SK-N-SH treated with all-trans-retinoic acid at 6 μM for 48 hours (cell line): ENCODE measurements at regions not wholly inside any gene's neighbourhood (a gene's known extent, or its start where the extent isn't known, plus 50 kb on each side); places are given as distances from the start of the nearest gene placed in this dataset.

ENCODE experiments used
- ARNTL ChIP-seq: fragments of 450-650 bp; formaldehyde crosslinking; IDR thresholded peaks from 2 replicates; pipeline ENCODE4 v1.5.0; 2020; ENCODE audit warnings: low read depth, mild to moderate bottlenecking, moderate library complexity, borderline replicate concordance
- BACH2 ChIP-seq: fragments of 250-450 bp; sonication (Bioruptor Pico); IDR thresholded peaks from 2 replicates; pipeline ENCODE4 v1.9.0; 2021; ENCODE audit warnings: mild to moderate bottlenecking, borderline replicate concordance
- CREB5 ChIP-seq: fragments of 250-450 bp; sonication (Bioruptor Pico); IDR thresholded peaks from 2 replicates; pipeline ENCODE4 v1.5.1; 2020; ENCODE audit warnings: low read depth, mild to moderate bottlenecking, moderate library complexity
- CSDC2 ChIP-seq: fragments of 250-450 bp; sonication (Bioruptor Pico); IDR thresholded peaks from 2 replicates; pipeline ENCODE4 v1.5.0; 2020; ENCODE audit warnings: mild to moderate bottlenecking, moderate library complexity
- CSRNP3 ChIP-seq: fragments of 250-450 bp; sonication (Bioruptor Pico); IDR thresholded peaks from 2 replicates; pipeline ENCODE4 v1.5.1; 2021; ENCODE audit warnings: mild to moderate bottlenecking, moderate library complexity
- GLIS3 ChIP-seq: fragments of 250-450 bp; sonication (Bioruptor Pico); IDR thresholded peaks from 2 replicates; pipeline ENCODE4 v1.5.0; 2020; ENCODE audit warnings: mild to moderate bottlenecking, moderate library complexity
- ISL1 ChIP-seq: fragments of 250-450 bp; sonication (Bioruptor Pico); IDR thresholded peaks from 2 replicates; pipeline ENCODE4 v2.1.2; 2022; ENCODE audit warnings: mild to moderate bottlenecking, moderate library complexity
- OSR1 ChIP-seq: fragments of 250-450 bp; sonication (Bioruptor Pico); IDR thresholded peaks from 2 replicates; pipeline ENCODE4 v1.8.0; 2022; ENCODE audit warnings: moderate library complexity, mild to moderate bottlenecking, inconsistent platforms
- PATZ1 ChIP-seq: fragments of 250-450 bp; sonication (Bioruptor Pico); IDR thresholded peaks from 2 replicates; pipeline ENCODE4 v1.8.0; 2020; ENCODE audit warnings: mild to moderate bottlenecking, moderate library complexity, borderline replicate concordance
- ZC3H10 ChIP-seq: fragments of 250-450 bp; sonication (Bioruptor Pico); IDR thresholded peaks from 2 replicates; pipeline ENCODE4 v1.5.1; 2021; ENCODE audit warnings: mild to moderate bottlenecking, moderate library complexity
- ZFP3 ChIP-seq: fragments of 250-450 bp; sonication (Bioruptor Pico); IDR thresholded peaks from 2 replicates; pipeline ENCODE4 v1.5.0; 2020; ENCODE audit warnings: mild to moderate bottlenecking, moderate library complexity
- ZFP30 ChIP-seq: fragments of 450-650 bp; formaldehyde crosslinking; IDR thresholded peaks from 2 replicates; pipeline ENCODE4 v1.5.0; 2022; ENCODE audit warnings: mild to moderate bottlenecking, moderate library complexity
- ZNF565 ChIP-seq: fragments of 450-650 bp; formaldehyde crosslinking; conservative IDR thresholded peaks from 2 replicates; pipeline ENCODE4 v1.5.0; 2020; ENCODE audit warnings: low read depth, mild to moderate bottlenecking, moderate library complexity
- ZNF70 ChIP-seq: fragments of 450-650 bp; formaldehyde crosslinking; IDR thresholded peaks from 2 replicates; pipeline ENCODE4 v1.5.0; 2020; ENCODE audit warnings: mild to moderate bottlenecking, moderate library complexity

- TF ChIP-seq ZNF70 (no peak), CREB5 (CRISPR knock-in tag) (no peak), OSR1 (CRISPR knock-in tag) (no peak), CSRNP3 (CRISPR knock-in tag) (no peak), PATZ1 (CRISPR knock-in tag) (no peak), ZFP30 (CRISPR knock-in tag) (no peak), ZNF565 (no peak), BACH2 (CRISPR knock-in tag) (no peak), ARNTL (CRISPR knock-in tag) (no peak), GLIS3 (CRISPR knock-in tag) (no peak), CSDC2 (CRISPR knock-in tag) (no peak), ZC3H10 (CRISPR knock-in tag) (no peak), ZFP3 (no peak), ISL1 (CRISPR knock-in tag) (no peak)
These were observed 312.9 kb upstream of the GIMD1 start for GRCh38 chr4:106681381-106681921.
